ENCODE measurements at regions not wholly inside any gene's neighbourhood (a gene's known extent, or its start where the extent isn't known, plus 50 kb on each side); places are given as distances from the start of the nearest gene placed in this dataset.

GRCh38 chr22:23517804-23518375 lies 62.2 kb downstream of the IGLL1 start:
- no peaks in the 10 kb centered on the region for H3K9me3 ChIP-seq
- no peaks in the 10 kb centered on the region for H3K36me3 ChIP-seq
- TF ChIP-seq, protein P1, sequence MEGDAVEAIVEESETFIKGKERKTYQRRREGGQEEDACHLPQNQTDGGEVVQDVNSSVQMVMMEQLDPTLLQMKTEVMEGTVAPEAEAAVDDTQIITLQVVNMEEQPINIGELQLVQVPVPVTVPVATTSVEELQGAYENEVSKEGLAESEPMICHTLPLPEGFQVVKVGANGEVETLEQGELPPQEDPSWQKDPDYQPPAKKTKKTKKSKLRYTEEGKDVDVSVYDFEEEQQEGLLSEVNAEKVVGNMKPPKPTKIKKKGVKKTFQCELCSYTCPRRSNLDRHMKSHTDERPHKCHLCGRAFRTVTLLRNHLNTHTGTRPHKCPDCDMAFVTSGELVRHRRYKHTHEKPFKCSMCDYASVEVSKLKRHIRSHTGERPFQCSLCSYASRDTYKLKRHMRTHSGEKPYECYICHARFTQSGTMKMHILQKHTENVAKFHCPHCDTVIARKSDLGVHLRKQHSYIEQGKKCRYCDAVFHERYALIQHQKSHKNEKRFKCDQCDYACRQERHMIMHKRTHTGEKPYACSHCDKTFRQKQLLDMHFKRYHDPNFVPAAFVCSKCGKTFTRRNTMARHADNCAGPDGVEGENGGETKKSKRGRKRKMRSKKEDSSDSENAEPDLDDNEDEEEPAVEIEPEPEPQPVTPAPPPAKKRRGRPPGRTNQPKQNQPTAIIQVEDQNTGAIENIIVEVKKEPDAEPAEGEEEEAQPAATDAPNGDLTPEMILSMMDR (IDR thresholded peaks at IDR 0.05) = no peak
- intact Hi-C loops (cut with DNase I) = no loop called here
- no peak overlapping the region for H3K4me3 ChIP-seq
- no peak overlapping the region for H3K27ac ChIP-seq
- H3K4me1 ChIP-seq = peaks cover 16% of the 10 kb centered on the region
- DNase-seq (no peak), ATAC-seq (no peak)
- peaks cover 5% of the 10 kb centered on the region for H3K27me3 ChIP-seq (ENCODE audit: low read depth)

GRCh38 chr22:23516304-23516703 lies 63.8 kb downstream of the IGLL1 start:
- DNase-seq (no peak), ATAC-seq (no peak)
- intact Hi-C loops (cut with DNase I) = no loop called here
- H3K27ac ChIP-seq = no peak overlapping the region
- H3K9me3 ChIP-seq = no peaks in the 10 kb centered on the region
- peaks cover 5% of the 10 kb centered on the region for H3K27me3 ChIP-seq (ENCODE audit: low read depth)
- H3K36me3 ChIP-seq = no peaks in the 10 kb centered on the region
- peaks cover 10% of the 10 kb centered on the region for H3K4me1 ChIP-seq
- TF ChIP-seq, protein P1 (IDR thresholded peaks at IDR 0.05) = no peak
- H3K4me3 ChIP-seq = no peak overlapping the region

GRCh38 chr22:23514322-23515038 lies 65.6 kb downstream of the IGLL1 start:
- intact Hi-C loops (cut with DNase I) = no loop called here
- ATAC-seq (no peak), DNase-seq (no peak)
- Histone ChIP-seq H3K9me3 (no peaks in the 10 kb centered on the region), H3K4me3 (no peak overlapping the region), H3K36me3 (no peaks in the 10 kb centered on the region), H3K27ac (no peak overlapping the region), H3K4me1 (no peaks in the 10 kb centered on the region), H3K27me3 (ENCODE audit: low read depth) (no peaks in the 10 kb centered on the region)
- TF ChIP-seq, protein P1 (IDR thresholded peaks at IDR 0.05) = no peak

- Histone ChIP-seq H3K27ac (no peak overlapping the region), H3K9me3 (no peaks in the 10 kb centered on the region)
Observed at GRCh38 chr22:23513705-23514104, 66.4 kb downstream of the IGLL1 start.

GRCh38 chr22:23513133-23513532 lies 67.0 kb downstream of the IGLL1 start:
- Histone ChIP-seq H3K27me3 (ENCODE audit: low read depth) (no peaks in the 10 kb centered on the region), H3K36me3 (no peaks in the 10 kb centered on the region), H3K27ac (no peak overlapping the region), H3K4me1 (no peaks in the 10 kb centered on the region), H3K4me3 (no peak overlapping the region), H3K9me3 (no peaks in the 10 kb centered on the region)
- TF ChIP-seq, protein P1 (IDR thresholded peaks at IDR 0.05) = no peak
- DNase-seq (no peak), ATAC-seq (no peak)
- intact Hi-C loops (cut with DNase I) = no loop called here

More at GRCh38 chr22:23513705-23514104, 66.4 kb downstream of the IGLL1 start:
- H3K4me1 ChIP-seq = no peaks in the 10 kb centered on the region
- intact Hi-C loops (cut with DNase I) = no loop called here
- H3K36me3 ChIP-seq = no peaks in the 10 kb centered on the region
- no peaks in the 10 kb centered on the region for H3K27me3 ChIP-seq (ENCODE audit: low read depth)
- H3K4me3 ChIP-seq = no peak overlapping the region
- DNase-seq (no peak), ATAC-seq (no peak)
- TF ChIP-seq, protein P1 (IDR thresholded peaks at IDR 0.05) = no peak

Measured in lower lobe of right lung (tissue), 2 donors.